HG03196 (cell line): ENCODE measurements at regions not wholly inside any gene's neighbourhood (a gene's known extent, or its start where the extent isn't known, plus 50 kb on each side); places are given as distances from the start of the nearest gene placed in this dataset.
"Not testable (repeated sequence)": the region's sequence is repeated elsewhere in the genome, so short reads cannot be mapped to it uniquely, and the experiment has no call there.

Experiments used
- ATAC-seq: cut with Tn5 transposase; IDR thresholded peaks from one replicate; pipeline ENCODE4 v1.9.1; 2021; ENCODE audit not compliant: unreplicated experiment

DNA sequence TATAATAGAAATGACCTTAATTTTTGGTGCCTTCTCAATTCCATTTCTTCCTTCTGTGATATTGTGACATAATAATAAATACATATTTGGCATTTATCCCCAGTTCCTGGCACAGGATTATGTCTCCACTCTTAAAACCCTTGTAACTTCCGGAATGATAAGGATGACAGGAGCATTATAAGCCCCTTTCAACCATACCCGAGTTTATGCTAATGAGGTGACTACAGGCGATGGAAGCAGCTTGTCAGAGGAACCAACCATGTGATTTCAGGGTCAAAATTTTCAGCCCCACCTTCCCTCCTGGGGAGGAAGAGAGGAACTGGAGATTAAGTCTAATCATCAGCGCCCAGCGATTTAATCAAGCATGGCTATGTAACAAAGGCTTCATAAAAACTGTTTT lies 528.5 kb upstream of the CRIM1 start:
- ATAC-seq = no peak

DNA sequence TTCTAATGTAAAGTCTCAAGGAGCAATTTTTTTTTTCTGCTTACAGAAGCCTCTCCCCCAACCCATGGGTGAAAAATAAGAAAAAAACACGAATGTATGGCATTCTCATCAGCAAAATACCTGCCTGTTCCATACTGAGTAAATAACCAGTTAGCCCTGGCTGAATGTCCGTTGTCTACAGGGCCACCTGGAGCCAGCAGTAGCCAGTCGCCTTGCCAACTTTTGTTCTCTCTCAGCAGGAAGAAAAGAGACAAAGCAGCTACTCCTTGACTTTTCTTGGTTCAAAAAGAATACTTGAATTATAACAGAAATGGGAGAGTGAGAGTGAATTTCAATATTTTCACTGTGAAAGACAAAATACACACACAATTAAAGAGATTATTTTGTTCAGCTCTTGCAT lies 532.9 kb upstream of the CRIM1 start:
- no peak for ATAC-seq

DNA sequence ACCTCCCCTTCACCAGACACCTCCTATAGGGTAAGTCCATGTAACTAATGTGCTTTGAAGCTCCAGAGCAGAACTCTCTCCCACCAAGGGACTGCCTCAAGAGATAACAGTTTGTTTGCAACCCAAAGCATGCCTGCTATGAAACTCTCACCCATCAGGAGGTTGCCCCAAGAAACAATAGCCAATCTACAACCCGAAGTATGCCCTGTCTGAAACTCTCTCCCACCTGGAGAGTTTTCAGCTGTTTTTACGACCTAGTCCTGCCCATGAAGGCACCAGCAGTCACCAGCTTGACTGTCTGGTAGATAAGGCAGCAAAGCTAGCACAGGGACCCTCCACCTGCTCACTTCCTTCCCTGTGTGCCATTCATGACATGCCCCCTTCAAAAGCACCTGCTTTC lies 533.9 kb upstream of the CRIM1 start:
- no peak for ATAC-seq

DNA sequence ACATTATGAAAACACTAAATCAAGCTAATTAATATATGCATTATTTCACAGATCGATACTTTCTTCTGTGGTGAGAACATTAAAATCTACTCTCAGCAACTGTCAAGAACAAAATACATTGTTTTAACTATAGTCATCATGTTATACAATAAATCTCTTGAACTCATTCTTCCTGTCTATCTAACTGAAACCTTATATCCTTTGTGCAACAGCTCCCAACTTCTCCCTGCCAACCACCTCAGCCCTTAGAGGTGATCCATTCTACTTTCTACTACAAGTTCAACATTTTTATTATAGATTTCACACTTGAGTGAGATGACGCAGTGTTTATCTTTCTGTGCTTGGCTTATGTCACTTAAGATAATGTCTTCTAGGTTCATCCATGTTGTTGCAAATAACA lies 535.2 kb upstream of the CRIM1 start:
- ATAC-seq = no peak

DNA sequence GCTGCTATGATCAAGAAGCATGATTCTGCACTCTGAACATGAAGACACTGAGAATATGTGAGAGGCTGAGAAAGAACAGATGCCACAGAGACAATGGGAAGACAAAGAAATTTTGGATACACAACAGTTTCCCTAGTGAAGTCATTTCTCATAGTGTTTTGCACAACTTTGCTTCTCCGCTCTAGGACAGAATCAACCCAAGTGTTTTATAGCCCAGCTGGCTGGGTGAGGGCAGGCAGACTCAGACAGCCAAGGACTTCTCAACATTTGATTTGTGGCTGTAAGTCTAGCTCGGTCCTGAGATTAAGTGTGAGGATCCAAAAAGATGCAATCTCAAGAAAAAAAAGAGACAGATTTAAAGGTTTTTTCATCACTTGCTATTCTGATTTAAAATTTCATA lies 536.5 kb upstream of the CRIM1 start:
- no peak for ATAC-seq

DNA sequence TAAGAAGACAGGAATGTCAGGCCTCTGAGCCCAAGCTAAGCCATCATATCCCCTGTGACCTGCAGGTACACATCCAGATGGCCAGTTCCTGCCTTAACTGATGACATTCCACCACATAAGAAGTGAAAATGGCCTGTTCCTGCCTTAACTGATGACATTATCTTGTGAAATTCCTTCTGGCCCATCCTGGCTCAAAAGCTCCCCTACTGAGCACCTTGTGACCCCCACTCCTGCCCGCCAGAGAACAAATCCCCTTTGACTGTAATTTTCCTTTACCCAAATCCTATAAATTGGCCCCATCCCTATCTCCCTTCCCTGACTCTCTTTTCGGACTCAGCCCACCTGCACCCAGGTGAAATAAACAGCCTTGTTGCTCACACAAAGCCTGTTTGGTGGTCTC lies 537.2 kb upstream of the CRIM1 start:
- ATAC-seq = not testable (repeated sequence)

DNA sequence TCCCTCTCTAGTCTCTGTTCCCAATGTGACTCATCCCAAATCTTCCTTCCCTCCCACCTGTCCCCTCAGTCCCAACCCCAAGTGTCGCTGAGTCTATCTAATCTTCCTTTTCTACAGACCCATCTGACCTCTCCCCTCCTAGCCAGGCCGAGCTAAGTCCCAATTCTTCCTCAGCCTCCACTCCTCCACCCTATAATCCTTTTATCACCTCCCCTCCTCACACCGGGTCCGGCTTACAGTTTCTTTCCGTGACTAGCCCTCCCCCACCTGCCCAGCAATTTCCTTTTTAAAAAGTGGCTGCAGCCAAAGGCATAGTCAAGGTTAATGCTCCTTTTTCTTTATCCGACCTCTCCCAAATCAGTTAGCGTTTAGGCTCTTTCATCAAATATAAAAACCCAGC lies 541.0 kb upstream of the CRIM1 start:
- not testable (repeated sequence) for ATAC-seq

DNA sequence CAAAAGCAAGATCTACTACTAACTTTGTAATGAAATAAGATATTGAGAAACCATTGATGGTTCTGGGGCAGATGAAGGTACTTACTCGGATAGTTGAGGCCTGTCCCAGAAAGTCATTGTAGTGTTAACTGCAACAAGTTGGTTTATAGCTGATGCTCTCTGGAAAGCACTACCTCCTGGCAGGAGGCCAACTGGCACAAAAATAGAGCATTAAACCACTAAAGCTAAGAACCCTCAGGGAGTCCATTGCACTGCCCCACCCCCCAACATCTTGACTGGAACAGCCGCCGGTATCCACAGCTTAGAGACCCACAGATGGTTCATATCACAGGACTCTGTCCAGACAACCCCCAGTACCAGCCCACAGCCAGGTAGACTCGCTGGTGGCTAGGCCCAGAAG lies 552.5 kb upstream of the CRIM1 start:
- ATAC-seq = no peak

DNA sequence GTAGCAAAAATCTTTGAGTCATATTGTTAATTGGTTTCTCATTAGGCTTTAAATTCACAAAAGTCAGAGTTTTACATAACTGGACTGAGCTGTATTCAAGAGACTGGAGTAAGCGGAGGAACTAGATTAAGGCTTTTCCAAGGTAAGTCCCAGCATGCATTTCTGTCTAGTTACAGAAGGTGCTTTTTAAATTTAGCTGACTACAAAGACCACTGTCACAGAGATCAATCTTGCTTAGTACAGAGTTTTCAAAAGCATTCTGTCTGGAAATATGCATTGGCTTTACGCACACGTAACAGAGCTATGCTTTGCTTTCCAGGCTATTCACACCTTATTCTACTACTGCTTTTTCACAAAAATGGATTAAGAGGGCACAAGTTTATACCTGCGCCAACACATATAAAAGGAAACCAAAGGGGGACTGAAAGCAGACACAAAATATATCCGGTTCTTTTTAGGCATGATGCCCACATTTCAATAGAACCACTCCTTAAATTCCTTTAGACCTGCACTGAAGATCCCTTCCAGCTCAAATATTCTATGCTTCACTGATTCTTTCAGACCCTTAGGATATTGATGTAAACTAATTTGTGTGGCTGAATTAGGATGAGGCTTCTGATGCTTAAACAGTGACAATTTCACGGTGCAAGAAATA lies 560.7 kb upstream of the CRIM1 start:
- ATAC-seq = no peak

DNA sequence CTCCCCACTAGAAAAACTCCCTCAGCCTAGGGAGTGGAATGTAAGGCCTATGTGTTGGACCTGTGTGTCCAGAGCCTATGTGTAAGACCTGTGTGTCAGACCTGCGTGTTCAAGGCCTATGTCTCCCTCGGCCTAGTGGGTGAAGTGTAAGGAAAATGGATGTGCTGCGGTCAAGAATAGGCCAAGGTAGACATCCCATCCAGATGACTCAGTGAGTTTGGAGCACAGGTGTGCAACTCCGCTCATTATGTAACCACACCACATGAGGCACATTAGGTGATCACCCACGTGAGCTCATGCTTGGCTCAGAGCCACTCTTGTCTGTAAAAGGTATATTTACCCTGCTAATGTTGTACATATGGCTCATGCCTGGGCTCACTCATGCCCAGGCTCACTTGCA lies 565.3 kb upstream of the CRIM1 start:
- no peak for ATAC-seq

DNA sequence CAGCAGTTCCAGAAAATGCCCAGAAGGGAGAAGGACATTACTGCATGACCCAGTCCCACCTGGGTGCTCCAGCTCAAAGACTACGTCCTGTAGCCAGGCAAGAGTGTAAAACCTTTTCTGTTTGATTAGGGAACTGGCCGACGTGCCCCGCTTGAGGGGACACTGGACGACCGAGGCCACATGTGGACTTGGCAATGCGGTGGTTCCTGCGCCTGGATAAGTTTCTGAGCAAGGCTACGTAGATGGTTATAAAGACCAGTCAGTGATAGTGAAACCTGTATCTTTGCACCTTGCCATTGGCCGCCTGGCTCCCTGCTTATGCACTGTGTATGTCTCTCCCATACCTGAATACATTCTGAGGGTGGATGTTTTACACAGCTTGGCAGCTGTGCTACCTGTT lies 567.0 kb upstream of the CRIM1 start:
- no peak for ATAC-seq

DNA sequence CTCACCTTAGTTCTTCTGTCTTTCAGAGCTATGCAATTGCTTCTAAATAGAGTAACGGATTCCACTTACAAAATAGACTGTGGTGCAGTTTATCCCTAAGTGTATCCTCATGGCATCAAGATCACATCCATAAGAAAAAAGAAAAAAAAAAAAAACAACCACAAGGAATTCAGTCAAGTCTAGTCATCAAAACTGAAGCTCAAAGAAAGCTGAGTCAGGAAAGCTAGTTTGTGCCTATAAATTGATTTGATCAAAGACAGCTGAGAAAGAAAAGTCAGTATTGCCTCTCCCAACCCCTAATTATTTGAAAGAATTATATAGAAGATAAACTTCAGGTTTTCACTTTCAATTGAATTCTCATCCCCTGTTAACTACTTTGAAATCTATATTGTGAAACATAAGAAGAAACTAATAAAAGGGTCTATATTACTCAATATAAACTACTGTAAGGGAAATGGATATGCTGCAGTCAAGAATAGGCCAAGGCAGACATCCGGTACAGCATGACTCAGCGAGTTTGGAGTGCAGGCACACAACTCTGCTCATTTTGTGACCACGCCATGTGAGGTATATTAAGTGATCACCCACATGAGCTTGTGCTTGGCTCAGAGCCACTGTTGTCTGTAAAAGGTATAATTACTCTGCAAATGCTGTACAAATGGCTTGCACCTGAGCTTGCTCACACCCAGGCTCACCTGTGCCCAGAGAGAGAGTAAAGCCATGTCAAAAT lies 568.1 kb upstream of the CRIM1 start:
- ATAC-seq = no peak

DNA sequence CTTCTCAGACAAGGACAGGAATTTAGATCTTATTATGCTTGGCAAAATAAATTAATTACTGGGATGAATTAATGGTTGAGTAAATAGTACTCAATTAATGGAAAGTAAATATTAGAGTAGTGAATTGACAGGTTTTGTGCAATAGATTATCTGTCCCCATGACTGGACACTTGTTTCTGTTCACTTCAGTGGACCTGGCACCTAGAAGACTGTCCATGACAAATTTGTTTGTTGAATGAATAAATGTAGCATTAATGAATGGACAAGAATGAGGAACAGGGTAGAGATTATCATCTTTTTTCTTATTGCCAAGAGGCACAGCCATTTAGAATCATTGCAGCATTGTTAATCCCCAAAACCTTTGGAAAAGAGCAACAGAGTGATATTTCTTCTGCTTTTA lies 570.0 kb upstream of the CRIM1 start:
- ATAC-seq = no peak

DNA sequence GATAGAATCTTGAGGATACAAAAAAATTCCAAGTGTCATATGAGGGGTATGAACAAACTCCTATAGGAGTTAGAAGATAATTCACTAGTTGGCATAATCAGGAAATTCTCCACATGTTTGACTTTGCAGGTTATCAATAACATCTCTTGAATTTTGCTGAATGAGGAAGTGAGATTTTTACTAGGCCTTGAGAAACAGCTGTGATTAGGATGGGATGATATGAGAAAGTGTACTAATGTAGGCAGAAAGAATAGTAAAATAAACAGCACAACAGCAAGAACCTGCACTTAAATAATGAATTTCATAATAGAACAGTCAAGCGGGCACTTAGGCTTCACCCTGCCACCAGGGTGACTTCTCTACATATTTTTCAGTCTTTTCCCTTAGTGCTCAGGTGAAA lies 570.8 kb upstream of the CRIM1 start:
- ATAC-seq = no peak

DNA sequence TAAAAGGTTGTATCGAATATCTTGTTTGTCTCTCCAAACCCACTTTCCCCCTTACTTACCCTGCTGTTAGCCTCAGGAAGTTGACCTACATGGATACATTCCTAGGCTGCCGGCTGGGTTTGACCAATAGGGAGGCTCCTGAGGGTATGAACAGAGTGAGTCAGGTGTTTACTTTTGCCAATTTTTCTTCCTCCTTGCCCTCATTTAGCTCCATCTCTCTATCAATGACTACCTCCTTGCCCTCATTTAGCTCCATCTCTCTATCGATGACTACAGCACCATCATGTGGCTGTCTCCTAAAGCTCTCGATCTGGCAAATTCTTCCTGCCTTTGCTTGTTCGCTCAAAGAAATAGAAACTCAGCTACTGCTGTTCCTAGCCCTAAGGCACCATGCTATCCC lies 571.9 kb upstream of the CRIM1 start:
- ATAC-seq = no peak

DNA sequence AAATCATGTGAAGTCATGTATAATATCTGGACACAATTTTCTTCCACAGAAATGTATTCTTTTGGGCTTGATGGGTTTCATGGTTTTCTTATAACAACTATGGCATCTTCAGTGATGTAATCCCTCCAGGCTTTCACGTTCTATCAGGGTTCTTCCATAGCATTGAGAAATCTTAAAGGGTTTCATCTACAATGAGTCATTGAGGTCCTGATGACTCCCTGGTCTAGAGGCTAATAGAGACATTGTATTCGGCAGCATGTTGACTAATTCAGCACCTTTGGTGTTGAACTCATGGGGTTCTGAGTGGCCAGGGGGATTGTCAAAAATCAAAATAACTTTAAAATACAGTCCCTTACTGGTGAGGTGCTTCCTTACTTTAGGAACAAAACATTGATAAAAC lies 614.0 kb upstream of the CRIM1 start:
- ATAC-seq = no peak

DNA sequence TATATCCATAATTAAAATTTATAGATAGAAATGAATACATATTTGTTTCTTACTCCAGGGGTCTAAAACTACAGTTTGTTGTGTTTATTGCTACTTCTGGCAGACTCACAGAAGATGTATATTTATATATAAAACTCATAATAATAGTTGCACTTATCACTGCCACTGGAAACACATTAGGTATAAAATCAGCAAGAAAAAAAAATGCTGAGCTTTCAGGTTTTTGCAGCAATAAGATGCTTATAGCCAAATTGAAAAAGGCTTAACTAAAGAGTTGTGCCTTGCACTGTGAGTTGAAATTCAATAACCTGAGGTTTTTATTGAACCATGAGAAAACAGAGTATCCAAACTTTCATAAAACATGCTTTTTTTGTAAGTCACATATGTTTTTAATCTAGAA lies 623.9 kb upstream of the CRIM1 start:
- ATAC-seq = no peak

DNA sequence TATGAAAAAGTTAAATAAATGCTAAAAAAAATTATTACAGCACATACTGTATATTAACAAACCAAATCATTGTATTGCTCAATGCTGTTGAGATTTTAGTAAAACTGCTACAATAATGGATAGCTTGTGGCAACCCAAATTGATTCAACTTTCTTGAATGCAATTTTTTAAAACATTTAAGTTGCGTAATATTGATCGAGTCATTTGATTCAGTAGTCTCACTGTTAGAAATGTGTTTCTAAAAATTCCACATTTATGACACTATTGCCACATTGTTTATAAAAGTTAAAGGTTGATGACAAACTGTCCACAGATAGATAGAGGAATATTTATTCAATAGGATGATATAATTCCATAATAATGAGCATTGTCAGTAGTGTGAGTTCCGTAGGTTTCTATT lies 640.7 kb upstream of the CRIM1 start:
- ATAC-seq = no peak

DNA sequence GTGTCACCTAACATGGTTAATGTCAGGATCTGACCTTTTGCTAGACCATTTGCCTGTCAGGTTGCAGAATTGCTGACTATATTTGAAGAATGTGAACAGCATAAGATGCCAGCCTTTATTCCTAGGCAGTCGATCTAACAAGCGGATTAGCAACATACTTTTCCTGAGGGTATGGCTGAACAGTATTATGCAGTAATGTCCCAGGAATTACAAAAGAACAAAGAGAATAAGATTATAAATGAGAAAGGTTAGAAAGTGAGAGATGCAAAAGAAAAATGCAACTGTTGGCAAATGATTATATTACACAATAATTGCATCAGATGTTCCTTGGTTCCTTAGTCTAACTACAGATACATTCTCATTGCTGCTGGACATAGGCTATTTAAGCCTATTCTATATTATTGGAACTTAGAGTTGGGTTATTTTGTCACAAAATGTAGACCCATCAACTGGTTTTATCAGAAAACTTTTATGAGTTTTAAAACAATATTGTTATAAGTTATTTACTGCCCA lies 647.1 kb upstream of the CRIM1 start:
- no peak for ATAC-seq

DNA sequence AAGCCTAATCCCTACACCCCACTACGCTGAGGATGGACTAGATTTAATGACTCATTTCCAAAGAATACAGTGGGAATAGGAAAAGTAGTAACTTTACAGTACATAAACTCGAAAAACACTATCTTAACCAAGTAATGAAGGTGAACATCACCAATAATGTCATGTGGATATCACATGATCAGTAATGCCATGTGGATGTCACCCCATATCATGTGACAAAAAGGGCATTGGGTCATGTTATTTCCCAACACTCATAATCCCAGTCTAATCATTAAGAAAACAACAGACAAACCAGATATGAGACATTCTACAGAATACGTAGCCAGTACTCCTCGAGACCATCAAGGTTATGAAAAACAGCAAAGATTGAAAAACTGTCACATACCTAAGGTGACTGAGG lies 667.3 kb upstream of the CRIM1 start:
- ATAC-seq = no peak

DNA sequence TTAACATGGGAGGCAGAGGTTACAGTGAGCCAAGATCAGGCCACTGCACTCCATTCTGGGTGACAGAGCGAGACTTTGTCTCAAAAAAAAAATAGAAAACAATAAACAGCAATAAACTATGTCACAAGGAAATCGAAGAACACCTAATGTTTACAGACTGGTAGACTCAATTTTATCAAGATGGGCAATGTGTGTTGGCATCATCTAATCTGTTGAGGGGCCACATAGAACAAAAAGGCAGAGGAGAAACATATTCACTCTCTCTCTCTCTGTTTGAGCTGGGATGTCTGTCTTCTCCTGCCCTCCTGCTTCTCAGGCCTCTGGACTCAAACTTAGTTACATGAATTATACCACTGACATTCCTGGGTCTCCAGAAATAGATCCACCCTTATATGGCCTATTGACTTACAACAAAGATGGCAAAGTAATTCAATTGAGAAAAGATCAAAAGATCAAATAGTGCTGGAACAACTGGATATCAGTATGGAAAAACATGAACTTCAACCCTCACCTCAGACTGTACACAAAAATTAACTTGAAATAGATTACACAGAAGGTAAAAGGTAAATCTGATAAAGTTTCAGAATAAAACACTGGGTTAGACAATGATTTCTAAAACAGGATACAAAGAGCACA lies 703.8 kb upstream of the CRIM1 start:
- no peak for ATAC-seq

DNA sequence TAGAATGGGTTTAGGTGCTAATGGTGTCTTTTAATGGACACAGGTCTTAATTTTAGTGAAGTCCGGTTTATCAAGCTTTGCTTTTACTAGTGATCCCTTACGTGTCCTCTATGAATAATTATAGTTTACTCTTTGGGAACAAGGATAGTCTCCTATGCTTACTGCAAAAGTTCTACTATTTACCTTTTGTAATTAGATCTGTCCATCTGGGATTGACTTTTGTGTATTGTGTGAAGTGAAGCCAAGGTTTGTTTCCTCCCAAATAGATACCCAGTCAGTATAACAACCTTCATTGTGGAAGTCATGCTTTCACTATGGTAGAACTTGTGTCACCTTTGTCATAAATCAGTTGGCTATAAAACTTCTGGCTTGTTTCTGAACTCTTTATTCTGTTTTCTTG lies 740.9 kb upstream of the CRIM1 start:
- ATAC-seq = no peak
